ENCODE measurements at regions not wholly inside any gene's neighbourhood (a gene's known extent, or its start where the extent isn't known, plus 50 kb on each side); places are given as distances from the start of the nearest gene placed in this dataset.

- BruUV-seq (replicated peaks): no TSS peak
- no peak overlapping the region for H3K27ac ChIP-seq (ENCODE audit: control insufficient read depth, insufficient read depth)
- H2AFZ ChIP-seq (ENCODE audit: control insufficient read depth, low read depth, low read length): no peak overlapping the region
- CTCF ChIA-PET: no interaction called here
- no peaks in the 10 kb centered on the region for H3K36me3 ChIP-seq (ENCODE audit: control insufficient read depth in 2 of 2, insufficient read depth in 2 of 2, low read length in 1 of 2)
- intact Hi-C loops (cut with micrococcal nuclease; ENCODE audit: unreplicated experiment): no loop called here
- SMC1A ChIA-PET (ENCODE audit: uncharacterized antibody, unreplicated experiment): no interaction called here
- no peaks in the 10 kb centered on the region for H4K20me1 ChIP-seq (ENCODE audit: control insufficient read depth, insufficient read depth)
- ATAC-seq (no peak), FAIRE-seq (no peak), DNase-seq (ENCODE audit: low read depth, low spot score) (no peak)
- no peaks in the 10 kb centered on the region for H3K9me3 ChIP-seq (replicated peaks; ENCODE audit: control insufficient read depth, insufficient read depth, low read length)
- no peaks in the 10 kb centered on the region for H3K4me1 ChIP-seq (ENCODE audit: control insufficient read depth, insufficient read depth, low read length)
- H3K4me3 ChIP-seq: no peak overlapping the region
- no peaks in the 10 kb centered on the region for H3K79me2 ChIP-seq (ENCODE audit: control insufficient read depth, insufficient read depth, low read length)
- RAD21 ChIA-PET (ENCODE audit: unreplicated experiment): no interaction called here
- no peak overlapping the region for H3K9ac ChIP-seq (ENCODE audit: control insufficient read depth, insufficient read depth, low read length)
- in situ Hi-C loops (cut with MboI): no loop called here
- H3K4me2 ChIP-seq (ENCODE audit: control insufficient read depth, insufficient read depth): no peak overlapping the region
- POLR2A ChIA-PET: no interaction called here
- H3K27me3 ChIP-seq (replicated peaks in 1 of 2; ENCODE audit: control insufficient read depth in 2 of 2, insufficient read depth in 2 of 2, low read length in 1 of 2): no peaks in the 10 kb centered on the region
- TF ChIP-seq E4F1 (IDR thresholded peaks at IDR 0.05; ENCODE audit: borderline replicate concordance, partially characterized antibody): no peak
- no peak for TF ChIP-seq ZZZ3 (IDR thresholded peaks at IDR 0.05; ENCODE audit: control insufficient read depth, insufficient read length, low read depth)
- no peak for TF ChIP-seq ZNF592 (IDR thresholded peaks at IDR 0.05)
- TF ChIP-seq ZNF274 (IDR thresholded peaks at IDR 0.05; ENCODE audit: insufficient read depth, insufficient read length): no peak
- TF ChIP-seq ZNF384 (IDR thresholded peaks at IDR 0.05; ENCODE audit: borderline replicate concordance, low read depth, low read length): no peak
- no peak for TF ChIP-seq MYC (IDR thresholded peaks at IDR 0.05; ENCODE audit: insufficient read depth, insufficient read length, insufficient replicate concordance, low read length, severe bottlenecking)
- TF ChIP-seq STAT1 (conservative IDR thresholded peaks at IDR 0.05): no peak
- TF ChIP-seq IKZF2 (IDR thresholded peaks at IDR 0.05): no peak
- TF ChIP-seq SREBF2 (IDR thresholded peaks at IDR 0.05; ENCODE audit: low read length): no peak
- no peak for TF ChIP-seq TCF3 (IDR thresholded peaks at IDR 0.05; ENCODE audit: borderline replicate concordance, insufficient read depth, low read depth, low read length)
- no peak for TF ChIP-seq BRCA1 (IDR thresholded peaks at IDR 0.05; ENCODE audit: low read depth, low read length)
- no peak for TF ChIP-seq SKIL (IDR thresholded peaks at IDR 0.05; ENCODE audit: low read depth, poor library complexity, severe bottlenecking)
- no peak for TF ChIP-seq SMARCA5 (IDR thresholded peaks at IDR 0.05)
- no peak for TF ChIP-seq NBN (IDR thresholded peaks at IDR 0.05)
- TF ChIP-seq NKRF (conservative IDR thresholded peaks at IDR 0.05): no peak
- no peak for TF ChIP-seq MEF2A (IDR thresholded peaks at IDR 0.05; ENCODE audit: insufficient read depth, low read depth, low read length)
These were observed 522.9 kb upstream of the ARRDC3 start for GRCh38 chr5:91906027-91906426.

Measured in GM12878 (cell line).